ENCODE measurements at regions not wholly inside any gene's neighbourhood (a gene's known extent, or its start where the extent isn't known, plus 50 kb on each side); places are given as distances from the start of the nearest gene placed in this dataset.

DNA sequence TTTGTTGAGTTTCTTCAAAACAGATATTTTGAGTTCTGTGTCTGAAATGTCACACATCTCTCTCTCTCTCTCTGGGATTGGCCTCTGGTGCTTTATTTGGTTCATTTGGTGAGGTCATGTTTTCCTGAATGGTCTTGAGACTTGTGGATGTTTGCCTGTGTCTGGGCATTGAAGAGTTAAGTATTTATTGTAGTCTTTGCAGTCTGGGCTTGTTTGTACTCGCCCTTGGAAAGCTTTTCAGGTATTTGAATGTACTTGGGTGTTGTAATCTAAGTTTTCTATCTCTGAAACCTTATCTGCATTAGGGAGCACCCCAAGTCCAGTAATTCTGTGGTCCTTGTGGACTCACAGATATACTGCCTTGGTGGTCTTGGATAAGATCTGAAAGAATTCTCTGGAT lies 106.7 kb upstream of the PRSS58 start:
- TF ChIP-seq, protein P1, sequence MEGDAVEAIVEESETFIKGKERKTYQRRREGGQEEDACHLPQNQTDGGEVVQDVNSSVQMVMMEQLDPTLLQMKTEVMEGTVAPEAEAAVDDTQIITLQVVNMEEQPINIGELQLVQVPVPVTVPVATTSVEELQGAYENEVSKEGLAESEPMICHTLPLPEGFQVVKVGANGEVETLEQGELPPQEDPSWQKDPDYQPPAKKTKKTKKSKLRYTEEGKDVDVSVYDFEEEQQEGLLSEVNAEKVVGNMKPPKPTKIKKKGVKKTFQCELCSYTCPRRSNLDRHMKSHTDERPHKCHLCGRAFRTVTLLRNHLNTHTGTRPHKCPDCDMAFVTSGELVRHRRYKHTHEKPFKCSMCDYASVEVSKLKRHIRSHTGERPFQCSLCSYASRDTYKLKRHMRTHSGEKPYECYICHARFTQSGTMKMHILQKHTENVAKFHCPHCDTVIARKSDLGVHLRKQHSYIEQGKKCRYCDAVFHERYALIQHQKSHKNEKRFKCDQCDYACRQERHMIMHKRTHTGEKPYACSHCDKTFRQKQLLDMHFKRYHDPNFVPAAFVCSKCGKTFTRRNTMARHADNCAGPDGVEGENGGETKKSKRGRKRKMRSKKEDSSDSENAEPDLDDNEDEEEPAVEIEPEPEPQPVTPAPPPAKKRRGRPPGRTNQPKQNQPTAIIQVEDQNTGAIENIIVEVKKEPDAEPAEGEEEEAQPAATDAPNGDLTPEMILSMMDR (IDR thresholded peaks at IDR 0.05; ENCODE audit: insufficient read depth, low read length): no peak
- no peak for TF ChIP-seq POLR2AphosphoS5 (IDR thresholded peaks at IDR 0.05; ENCODE audit: low read depth)
- TF ChIP-seq, protein P2, sequence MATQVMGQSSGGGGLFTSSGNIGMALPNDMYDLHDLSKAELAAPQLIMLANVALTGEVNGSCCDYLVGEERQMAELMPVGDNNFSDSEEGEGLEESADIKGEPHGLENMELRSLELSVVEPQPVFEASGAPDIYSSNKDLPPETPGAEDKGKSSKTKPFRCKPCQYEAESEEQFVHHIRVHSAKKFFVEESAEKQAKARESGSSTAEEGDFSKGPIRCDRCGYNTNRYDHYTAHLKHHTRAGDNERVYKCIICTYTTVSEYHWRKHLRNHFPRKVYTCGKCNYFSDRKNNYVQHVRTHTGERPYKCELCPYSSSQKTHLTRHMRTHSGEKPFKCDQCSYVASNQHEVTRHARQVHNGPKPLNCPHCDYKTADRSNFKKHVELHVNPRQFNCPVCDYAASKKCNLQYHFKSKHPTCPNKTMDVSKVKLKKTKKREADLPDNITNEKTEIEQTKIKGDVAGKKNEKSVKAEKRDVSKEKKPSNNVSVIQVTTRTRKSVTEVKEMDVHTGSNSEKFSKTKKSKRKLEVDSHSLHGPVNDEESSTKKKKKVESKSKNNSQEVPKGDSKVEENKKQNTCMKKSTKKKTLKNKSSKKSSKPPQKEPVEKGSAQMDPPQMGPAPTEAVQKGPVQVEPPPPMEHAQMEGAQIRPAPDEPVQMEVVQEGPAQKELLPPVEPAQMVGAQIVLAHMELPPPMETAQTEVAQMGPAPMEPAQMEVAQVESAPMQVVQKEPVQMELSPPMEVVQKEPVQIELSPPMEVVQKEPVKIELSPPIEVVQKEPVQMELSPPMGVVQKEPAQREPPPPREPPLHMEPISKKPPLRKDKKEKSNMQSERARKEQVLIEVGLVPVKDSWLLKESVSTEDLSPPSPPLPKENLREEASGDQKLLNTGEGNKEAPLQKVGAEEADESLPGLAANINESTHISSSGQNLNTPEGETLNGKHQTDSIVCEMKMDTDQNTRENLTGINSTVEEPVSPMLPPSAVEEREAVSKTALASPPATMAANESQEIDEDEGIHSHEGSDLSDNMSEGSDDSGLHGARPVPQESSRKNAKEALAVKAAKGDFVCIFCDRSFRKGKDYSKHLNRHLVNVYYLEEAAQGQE (IDR thresholded peaks at IDR 0.05; ENCODE audit: insufficient replicate concordance, low read depth): no peak
- no peak for TF ChIP-seq SPI1 (IDR thresholded peaks at IDR 0.05; ENCODE audit: borderline replicate concordance, low read depth)
